ENCODE measurements at regions not wholly inside any gene's neighbourhood (a gene's known extent, or its start where the extent isn't known, plus 50 kb on each side); places are given as distances from the start of the nearest gene placed in this dataset.
"Not testable (repeated sequence)": the region's sequence is repeated elsewhere in the genome, so short reads cannot be mapped to it uniquely, and the experiment has no call there.

- no peak for DNase-seq (ENCODE audit: low read depth, low spot score)
These were observed 226.1 kb downstream of the SHOX start for GRCh38 chrX:856566-857290.

- DNase-seq (ENCODE audit: low read depth, low spot score): no peak
These were observed 222.7 kb downstream of the SHOX start for GRCh38 chrX:853304-853703.

- peak; percentile 66 for DNase-seq (ENCODE audit: low read depth, low spot score)
These were observed 219.9 kb downstream of the SHOX start for GRCh38 chrX:850471-850916.

- DNase-seq (ENCODE audit: low read depth, low spot score): peak; percentile 72
These were observed 217.8 kb downstream of the SHOX start for GRCh38 chrX:848386-848785.

GRCh38 chrX:843306-843705 lies 212.7 kb downstream of the SHOX start:
- DNase-seq (ENCODE audit: low read depth, low spot score): peak; percentile 58

- DNase-seq (ENCODE audit: low read depth, low spot score): no peak
These were observed 210.0 kb downstream of the SHOX start for GRCh38 chrX:840556-840955.

- peak; percentile 44 for DNase-seq (ENCODE audit: low read depth, low spot score)
These were observed 208.1 kb downstream of the SHOX start for GRCh38 chrX:838666-839065.

- not testable (repeated sequence) for DNase-seq (ENCODE audit: low read depth, low spot score)
These were observed 205.3 kb downstream of the SHOX start for GRCh38 chrX:835857-836256.

- DNase-seq (ENCODE audit: low read depth, low spot score): no peak
These were observed 199.9 kb downstream of the SHOX start for GRCh38 chrX:830532-830931.

GRCh38 chrX:829145-829544 lies 198.6 kb downstream of the SHOX start:
- no peak for DNase-seq (ENCODE audit: low read depth, low spot score)

- DNase-seq (ENCODE audit: low read depth, low spot score): no peak
These were observed 197.9 kb downstream of the SHOX start for GRCh38 chrX:828411-828959.

GRCh38 chrX:826448-826847 lies 195.9 kb downstream of the SHOX start:
- no peak for DNase-seq (ENCODE audit: low read depth, low spot score)

- no peak for DNase-seq (ENCODE audit: low read depth, low spot score)
These were observed 195.4 kb downstream of the SHOX start for GRCh38 chrX:825991-826390.

GRCh38 chrX:823073-823472 lies 192.5 kb downstream of the SHOX start:
- not testable (repeated sequence) for DNase-seq (ENCODE audit: low read depth, low spot score)

GRCh38 chrX:821327-822107 lies 190.9 kb downstream of the SHOX start:
- no peak for DNase-seq (ENCODE audit: low read depth, low spot score)

GRCh38 chrX:819684-820083 lies 189.1 kb downstream of the SHOX start:
- no peak for DNase-seq (ENCODE audit: low read depth, low spot score)

GRCh38 chrX:817759-818300 lies 187.2 kb downstream of the SHOX start:
- no peak for DNase-seq (ENCODE audit: low read depth, low spot score)

GRCh38 chrX:817147-817546 lies 186.6 kb downstream of the SHOX start:
- not testable (repeated sequence) for DNase-seq (ENCODE audit: low read depth, low spot score)

- DNase-seq (ENCODE audit: low read depth, low spot score): no peak
These were observed 185.8 kb downstream of the SHOX start for GRCh38 chrX:816411-816810.

GRCh38 chrX:810186-810585 lies 179.6 kb downstream of the SHOX start:
- no peak for DNase-seq (ENCODE audit: low read depth, low spot score)

GRCh38 chrX:809081-809480 lies 178.5 kb downstream of the SHOX start:
- DNase-seq (ENCODE audit: low read depth, low spot score): no peak

GRCh38 chrX:806586-806985 lies 176.0 kb downstream of the SHOX start:
- no peak for DNase-seq (ENCODE audit: low read depth, low spot score)
